Right renal pelvis (tissue), 4 donors: ENCODE measurements at regions not wholly inside any gene's neighbourhood (a gene's known extent, or its start where the extent isn't known, plus 50 kb on each side); places are given as distances from the start of the nearest gene placed in this dataset.
"Not testable (repeated sequence)": the region's sequence is repeated elsewhere in the genome, so short reads cannot be mapped to it uniquely, and the experiment has no call there.

ENCODE experiments used
- DNase-seq, 4 donors: peaks; one replicate each; pipeline ENCODE4 v3.0.0-alpha.2; 2013; ENCODE audit warnings: low read depth in 4 of 4, low spot score in 3 of 4, missing footprints in 1 of 4

DNA sequence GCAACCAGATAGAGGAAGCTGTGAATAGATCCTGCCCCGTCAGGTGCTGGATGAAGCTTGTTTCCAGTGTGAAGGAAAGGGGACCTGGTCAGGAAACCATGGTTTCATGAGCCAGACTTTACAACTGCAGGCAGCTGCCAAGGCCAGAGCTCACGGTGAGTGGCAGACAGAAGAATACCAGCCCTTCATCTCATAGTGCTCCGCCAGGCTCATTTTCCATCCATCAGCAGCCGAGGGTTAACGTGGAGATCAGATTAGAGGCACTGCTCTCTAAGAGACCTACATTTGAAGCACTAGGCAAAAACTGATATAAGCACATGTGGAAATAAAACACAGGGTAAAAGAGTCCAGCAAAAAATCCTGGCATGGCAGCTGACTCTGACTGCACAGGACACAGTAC lies 172.4 kb downstream of the CD24 start:
- no peak for DNase-seq

DNA sequence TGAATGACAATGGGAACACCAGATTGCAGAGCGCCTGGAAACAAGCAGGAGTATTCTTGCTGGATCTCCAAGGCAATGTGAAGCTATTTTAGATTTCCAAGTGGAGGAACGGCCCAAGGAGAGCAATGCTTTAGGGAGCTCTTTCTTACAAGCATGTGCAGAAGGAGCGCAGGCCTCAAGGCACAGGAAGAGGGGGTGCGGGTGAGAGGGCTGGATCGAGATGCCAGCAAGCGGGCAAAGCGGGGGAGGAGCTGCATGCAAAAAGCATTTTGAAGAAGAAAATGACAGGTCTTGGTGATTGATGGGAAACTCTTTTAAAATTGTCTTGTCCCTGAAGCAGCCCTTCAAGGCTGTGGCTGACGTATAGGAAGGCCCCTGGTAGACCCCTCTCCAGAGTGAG lies 171.9 kb downstream of the QRSL1 start:
- DNase-seq: no peak

- DNase-seq: no peak
Observed at GRCh38 chr6:106800379-106800778, 171.0 kb downstream of the QRSL1 start.

GRCh38 chr6:106799031-106799894 lies 169.9 kb downstream of the QRSL1 start:
- peak in 1 of 4 donors; percentile 52 for DNase-seq

DNA sequence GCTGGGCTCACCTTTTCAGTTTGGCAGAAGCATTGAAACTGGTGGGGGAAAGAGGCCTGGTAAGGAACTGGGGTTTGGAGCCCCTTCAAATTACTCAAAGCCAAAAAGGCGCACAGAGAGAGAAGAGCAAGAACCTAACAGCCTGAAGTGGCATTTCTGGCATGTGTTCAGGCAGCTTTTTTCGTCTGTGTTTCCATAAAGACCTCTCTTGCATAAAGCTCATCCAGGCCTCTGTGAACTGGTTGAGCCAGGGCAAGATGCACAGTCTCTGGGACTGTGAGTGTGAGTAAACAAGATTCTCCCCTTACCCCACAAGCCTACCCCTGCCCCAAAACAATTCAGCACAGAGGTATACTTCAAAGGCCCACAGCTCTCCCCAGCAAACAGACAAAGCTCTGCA lies 167.8 kb downstream of the QRSL1 start:
- no peak for DNase-seq

- no peak for DNase-seq
Observed at GRCh38 chr6:106796781-106797180, 167.4 kb downstream of the QRSL1 start.

GRCh38 chr6:106794129-106794528 lies 164.8 kb downstream of the QRSL1 start:
- no peak for DNase-seq

DNA sequence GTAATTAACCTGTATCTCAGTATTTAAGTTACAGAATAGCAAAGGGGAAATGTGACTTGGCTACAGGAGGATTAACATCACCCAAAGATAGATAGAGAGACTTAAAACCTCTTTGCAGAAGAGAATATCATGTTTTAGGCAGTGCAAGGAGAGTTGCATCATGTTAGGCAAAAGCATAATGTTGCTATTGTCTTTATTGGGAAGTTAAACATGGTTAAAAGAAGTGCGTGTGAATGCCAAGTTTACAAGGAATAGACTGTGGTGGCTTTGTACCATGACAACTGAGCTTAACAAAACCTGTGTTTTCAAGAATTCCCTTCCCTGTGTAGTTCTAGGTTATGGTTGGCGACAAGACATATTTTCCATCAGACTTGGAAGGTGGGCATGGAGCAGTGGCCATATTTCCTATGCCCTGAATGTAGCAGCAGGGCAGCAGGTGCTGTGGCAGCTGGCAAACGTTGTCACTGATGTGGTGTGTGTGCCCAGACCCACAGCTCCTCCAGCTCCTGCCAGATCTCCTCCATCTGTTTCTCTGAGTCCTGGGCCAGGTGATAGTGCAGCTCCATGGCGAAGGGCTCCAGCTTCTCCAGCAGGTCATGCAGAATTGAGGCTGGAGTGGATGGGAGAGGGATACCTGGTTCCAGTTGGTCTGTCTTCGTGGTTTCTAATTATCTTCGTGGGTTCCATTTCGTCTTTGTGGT lies 163.3 kb downstream of the QRSL1 start:
- no peak for DNase-seq

DNA sequence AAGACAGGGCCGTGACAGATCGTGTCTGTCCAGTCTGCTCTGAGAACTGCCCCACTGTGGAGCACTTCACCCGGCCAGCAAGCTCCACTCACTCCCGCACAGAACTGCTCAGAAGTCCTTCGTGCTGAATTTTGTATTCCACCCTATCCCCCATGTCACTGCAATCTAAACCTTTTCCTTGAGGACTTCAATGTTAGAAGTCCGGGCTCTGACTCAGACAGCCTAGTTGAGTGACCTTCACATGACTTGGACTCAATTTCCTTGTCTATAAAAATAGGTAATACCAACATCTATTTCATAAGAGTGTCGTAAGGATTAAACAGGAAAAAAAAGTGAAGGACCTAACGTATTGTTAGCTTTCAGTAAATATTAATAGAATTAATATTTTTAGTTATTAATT lies 161.6 kb downstream of the QRSL1 start:
- DNase-seq: no peak

- DNase-seq: no peak
Observed at GRCh38 chr6:106790149-106790770, 160.9 kb downstream of the QRSL1 start.

DNA sequence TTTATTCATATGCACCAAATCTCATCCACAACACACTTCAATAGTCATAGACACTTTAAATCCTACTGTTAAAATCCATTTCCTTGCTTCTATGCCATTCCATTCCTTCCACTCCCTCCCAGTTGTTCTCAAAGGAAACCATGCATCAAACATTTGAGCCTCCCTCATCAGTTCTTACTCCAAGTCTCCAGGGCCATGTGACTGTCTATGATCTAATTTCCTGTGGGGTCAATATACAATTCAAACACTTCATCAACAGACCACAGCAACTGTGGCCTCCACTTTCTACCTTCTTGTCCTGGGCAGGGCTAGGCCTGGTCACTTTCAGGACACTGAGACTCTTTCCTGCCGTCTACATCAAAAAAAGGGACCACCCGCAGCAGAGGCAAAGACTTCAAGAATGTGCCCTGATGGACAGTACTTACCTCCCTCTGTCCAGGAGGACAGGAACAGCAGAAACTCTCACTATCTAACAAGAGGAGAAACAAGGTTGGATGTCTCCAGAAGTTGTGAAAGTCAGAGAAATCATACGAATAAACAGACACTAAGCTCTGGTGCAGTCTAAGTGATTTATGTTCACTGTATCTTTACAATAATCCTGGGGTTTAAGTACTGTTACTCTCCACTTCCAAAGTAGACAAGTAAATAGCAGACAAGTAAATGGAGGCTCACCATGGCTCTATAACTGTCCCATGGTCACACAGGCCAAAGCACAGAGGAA lies 160.2 kb downstream of the QRSL1 start:
- no peak for DNase-seq

DNA sequence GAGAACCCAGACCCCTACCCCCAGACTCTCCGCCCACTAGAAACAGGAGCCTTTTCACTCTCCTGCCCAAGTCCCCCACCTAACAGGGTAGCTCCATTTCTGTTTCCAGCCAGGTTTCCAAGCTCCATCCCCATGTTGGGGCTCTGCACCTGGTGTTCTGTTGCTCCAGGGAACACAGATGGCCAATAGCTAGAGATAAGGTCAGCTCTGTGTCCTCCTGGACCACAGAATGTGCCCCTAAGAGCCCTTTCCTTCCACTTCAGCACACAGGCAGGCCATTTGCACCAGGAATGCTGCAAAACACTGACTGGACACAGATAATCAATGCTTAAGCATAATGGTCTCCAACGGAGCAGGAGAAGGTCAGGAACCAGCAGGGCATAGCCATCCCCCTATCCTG lies 159.4 kb downstream of the QRSL1 start:
- no peak for DNase-seq

GRCh38 chr6:106787327-106788196 lies 158.2 kb downstream of the QRSL1 start:
- no peak for DNase-seq

- no peak for DNase-seq
Observed at GRCh38 chr6:106785298-106785697, 155.9 kb downstream of the QRSL1 start.

DNA sequence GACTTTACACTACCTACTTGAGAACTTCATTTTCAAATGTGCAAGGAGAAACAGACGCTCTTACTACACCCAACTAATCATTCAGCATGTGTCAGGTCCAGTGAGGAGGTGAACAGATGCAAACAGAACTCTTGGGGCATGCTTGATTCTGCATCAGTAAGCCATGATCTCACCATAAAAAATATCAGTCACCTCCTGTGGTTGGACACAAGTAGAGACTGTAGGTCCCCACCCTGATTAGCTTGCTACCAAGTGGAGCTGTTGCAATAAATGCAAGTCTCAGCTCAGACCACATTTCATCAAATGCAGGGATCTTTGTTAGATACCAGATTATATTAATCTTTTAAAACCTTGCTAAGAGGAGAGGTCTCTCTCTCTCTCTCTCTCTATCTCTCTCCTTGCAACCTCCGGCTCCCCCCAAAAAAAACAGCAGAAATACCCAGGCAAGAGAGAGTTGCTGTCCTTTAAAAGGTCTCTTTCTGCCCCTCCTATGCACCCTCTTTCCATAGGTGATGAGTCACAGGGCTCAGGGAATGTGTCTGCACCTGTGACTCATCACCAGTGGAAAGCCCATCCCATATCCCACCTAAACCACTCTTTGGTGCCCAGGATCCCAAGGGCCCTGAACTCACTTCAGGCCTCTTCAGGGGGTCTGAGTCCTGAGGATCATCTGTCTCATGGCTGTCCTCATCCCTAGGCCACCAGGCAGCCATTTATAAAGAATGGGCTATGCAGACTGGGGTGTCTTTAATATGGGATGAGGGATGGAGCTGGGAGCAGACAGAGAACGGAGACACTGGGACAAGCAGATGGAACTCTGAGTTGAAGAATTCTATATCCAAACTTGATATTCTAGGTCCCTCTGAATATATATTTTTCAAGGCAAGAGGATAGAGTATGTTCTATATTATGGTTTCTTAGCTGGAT lies 154.5 kb downstream of the QRSL1 start:
- DNase-seq: no peak

DNA sequence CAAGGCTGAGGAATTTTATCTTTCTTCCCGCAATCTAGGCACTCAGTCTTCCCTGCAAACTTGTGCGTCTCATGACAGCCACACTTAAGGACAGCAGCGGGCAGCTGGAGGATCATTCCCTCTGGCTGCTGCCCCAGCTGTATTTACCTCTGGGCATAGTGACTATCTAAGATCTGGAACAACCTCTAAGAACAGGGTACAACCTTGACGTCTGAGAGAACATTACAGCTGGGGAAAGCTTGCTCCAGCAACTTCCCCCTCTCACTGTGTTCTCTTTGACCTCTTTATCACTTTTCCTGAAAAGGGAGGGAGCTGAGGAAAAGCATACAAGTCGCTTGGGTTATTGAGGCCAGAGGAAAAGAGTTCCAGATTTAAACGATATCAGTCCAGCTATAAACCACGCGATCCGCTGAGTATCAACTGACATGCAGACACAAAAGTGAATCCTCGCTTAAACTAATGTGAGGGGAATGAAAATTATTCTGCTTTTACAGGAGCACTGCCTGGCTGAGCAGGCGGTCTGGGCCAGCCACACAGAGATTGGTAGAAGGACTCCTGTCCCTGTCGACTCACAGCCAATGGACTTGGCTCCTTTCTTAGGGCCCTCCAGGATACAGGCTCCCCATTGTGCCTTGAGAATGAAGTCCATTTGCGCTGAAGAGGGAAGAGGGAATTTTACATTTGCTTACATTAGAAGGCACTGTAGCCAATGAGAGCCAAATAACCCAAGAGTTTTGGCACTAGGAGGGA lies 153.3 kb downstream of the QRSL1 start:
- DNase-seq: no peak

DNA sequence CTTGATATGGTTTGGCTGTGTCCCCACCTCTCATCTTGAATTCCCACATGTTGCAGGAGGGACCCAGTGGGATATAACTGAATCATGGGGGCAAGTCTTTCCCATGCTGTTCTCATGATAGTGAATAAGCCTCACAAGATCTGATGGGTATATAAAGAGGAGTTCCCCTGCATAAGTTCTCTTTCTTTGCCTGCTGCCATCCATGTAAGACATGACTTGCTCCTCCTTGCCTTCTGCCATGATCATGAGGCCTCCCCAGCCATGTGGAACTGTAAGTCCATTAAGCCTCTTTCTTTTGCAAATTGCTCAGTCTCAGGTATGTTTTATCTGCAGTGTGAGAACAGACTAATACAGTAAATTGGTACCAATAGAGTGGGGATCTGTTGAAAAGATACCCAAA lies 150.2 kb downstream of the QRSL1 start:
- DNase-seq: not testable (repeated sequence)

- no peak for DNase-seq
Observed at GRCh38 chr6:106778943-106779342, 149.6 kb downstream of the QRSL1 start.
